HUES6 (cell line): ENCODE measurements at regions not wholly inside any gene's neighbourhood (a gene's known extent, or its start where the extent isn't known, plus 50 kb on each side); places are given as distances from the start of the nearest gene placed in this dataset.

Experiments
- H3K27ac ChIP-seq: 2 replicates; pipeline ENCODE4 v1.7.0; 2013; ENCODE audit warnings: low read depth, mild to moderate bottlenecking, low read length, inconsistent platforms
- H3K27me3 ChIP-seq: 2 replicates; pipeline ENCODE4 v1.6.1; 2013; ENCODE audit warnings: low read length; ENCODE audit not compliant: control insufficient read depth, insufficient read depth
- H3K36me3 ChIP-seq: 2 replicates; pipeline ENCODE4 v1.6.1; 2013; ENCODE audit warnings: low read length; ENCODE audit not compliant: control insufficient read depth, insufficient read depth
- H3K4me1 ChIP-seq: 2 replicates; pipeline ENCODE4 v1.6.1; 2013; ENCODE audit warnings: low read length; ENCODE audit not compliant: control insufficient read depth, insufficient read depth
- H3K4me3 ChIP-seq: 2 replicates; pipeline ENCODE4 v1.5.1; 2013; ENCODE audit warnings: low read depth, low read length
- H3K9ac ChIP-seq: one replicate; pipeline ENCODE4 v1.6.1; 2013; ENCODE audit warnings: mild to moderate bottlenecking, low read length
- H3K9me3 ChIP-seq: 2 replicates; pipeline ENCODE4 v1.6.1; 2013; ENCODE audit warnings: low read depth, low read length; ENCODE audit not compliant: control insufficient read depth, insufficient read depth

- Histone ChIP-seq H3K9me3 (no peaks in the 10 kb centered on the region), H3K27me3 (no peaks in the 10 kb centered on the region), H3K9ac (no peak overlapping the region), H3K4me3 (no peak overlapping the region), H3K36me3 (no peaks in the 10 kb centered on the region), H3K27ac (no peak overlapping the region), H3K4me1 (no peaks in the 10 kb centered on the region; the same call in 1 of the 2 replicates)
Observed at GRCh38 chr9:32334112-32334511, 50.3 kb upstream of the ACO1 start.
